ENCODE measurements at regions not wholly inside any gene's neighbourhood (a gene's known extent, or its start where the extent isn't known, plus 50 kb on each side); places are given as distances from the start of the nearest gene placed in this dataset.

DNA sequence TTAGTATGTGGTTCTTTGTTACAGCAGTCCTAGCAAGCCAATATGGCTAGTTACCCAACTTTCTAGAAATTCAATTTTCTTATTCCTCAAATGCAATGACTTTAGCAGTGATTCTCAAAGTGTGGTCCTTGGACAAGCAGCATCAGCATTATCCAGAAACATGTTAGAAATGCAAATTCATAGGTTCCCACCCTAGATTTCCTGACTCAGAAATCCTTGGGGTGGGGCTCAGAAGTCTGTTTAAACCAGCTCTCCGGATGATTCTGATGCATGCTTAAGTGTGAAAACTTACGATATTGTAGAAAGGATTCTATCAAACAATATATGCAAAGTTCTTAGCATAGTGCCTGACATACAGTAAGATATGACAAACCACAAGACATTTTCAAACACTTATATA lies 757.1 kb downstream of the DHX35 start:
- Histone ChIP-seq H3K9me2 (ENCODE audit: insufficient read depth) (no peaks in the 10 kb centered on the region), H3K4me1 (replicated peaks; ENCODE audit: insufficient read depth) (no peaks in the 10 kb centered on the region), H3K4me2 (no peak overlapping the region), H3K4me3 (no peak overlapping the region), H4K20me1 (ENCODE audit: insufficient read depth) (no peaks in the 10 kb centered on the region), H3K27ac (no peak overlapping the region), H3K79me2 (ENCODE audit: low read depth) (no peaks in the 10 kb centered on the region), H3K9me3 (ENCODE audit: insufficient read depth, low read depth) (no peaks in the 10 kb centered on the region), H2AFZ (no peak overlapping the region), H3K36me3 (ENCODE audit: low read depth) (no peaks in the 10 kb centered on the region), H3K27me3 (ENCODE audit: insufficient read depth, low read depth) (peaks cover 3% of the 10 kb centered on the region; the same call in 1 of the 2 replicates), H3F3A (ENCODE audit: insufficient read depth, low read depth) (no peaks in the 10 kb centered on the region)
- no peak for DNase-seq
- no peak for TF ChIP-seq EZH2 (IDR thresholded peaks at IDR 0.05; ENCODE audit: low read depth)
- TF ChIP-seq, protein P1, sequence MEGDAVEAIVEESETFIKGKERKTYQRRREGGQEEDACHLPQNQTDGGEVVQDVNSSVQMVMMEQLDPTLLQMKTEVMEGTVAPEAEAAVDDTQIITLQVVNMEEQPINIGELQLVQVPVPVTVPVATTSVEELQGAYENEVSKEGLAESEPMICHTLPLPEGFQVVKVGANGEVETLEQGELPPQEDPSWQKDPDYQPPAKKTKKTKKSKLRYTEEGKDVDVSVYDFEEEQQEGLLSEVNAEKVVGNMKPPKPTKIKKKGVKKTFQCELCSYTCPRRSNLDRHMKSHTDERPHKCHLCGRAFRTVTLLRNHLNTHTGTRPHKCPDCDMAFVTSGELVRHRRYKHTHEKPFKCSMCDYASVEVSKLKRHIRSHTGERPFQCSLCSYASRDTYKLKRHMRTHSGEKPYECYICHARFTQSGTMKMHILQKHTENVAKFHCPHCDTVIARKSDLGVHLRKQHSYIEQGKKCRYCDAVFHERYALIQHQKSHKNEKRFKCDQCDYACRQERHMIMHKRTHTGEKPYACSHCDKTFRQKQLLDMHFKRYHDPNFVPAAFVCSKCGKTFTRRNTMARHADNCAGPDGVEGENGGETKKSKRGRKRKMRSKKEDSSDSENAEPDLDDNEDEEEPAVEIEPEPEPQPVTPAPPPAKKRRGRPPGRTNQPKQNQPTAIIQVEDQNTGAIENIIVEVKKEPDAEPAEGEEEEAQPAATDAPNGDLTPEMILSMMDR (conservative IDR thresholded peaks at IDR 0.05), result no peak
- ChIA-PET CTCF (no interaction called here), POLR2A (ENCODE audit: unreplicated experiment) (no interaction called here)
- intact Hi-C loops (cut with micrococcal nuclease; ENCODE audit: unreplicated experiment), result no loop called here
- no TSS peak for BruUV-seq (replicated peaks)

- no peak overlapping the region for H3K4me3 ChIP-seq
Observed at GRCh38 chr20:39717936-39718335, 755.8 kb downstream of the DHX35 start.

DNA sequence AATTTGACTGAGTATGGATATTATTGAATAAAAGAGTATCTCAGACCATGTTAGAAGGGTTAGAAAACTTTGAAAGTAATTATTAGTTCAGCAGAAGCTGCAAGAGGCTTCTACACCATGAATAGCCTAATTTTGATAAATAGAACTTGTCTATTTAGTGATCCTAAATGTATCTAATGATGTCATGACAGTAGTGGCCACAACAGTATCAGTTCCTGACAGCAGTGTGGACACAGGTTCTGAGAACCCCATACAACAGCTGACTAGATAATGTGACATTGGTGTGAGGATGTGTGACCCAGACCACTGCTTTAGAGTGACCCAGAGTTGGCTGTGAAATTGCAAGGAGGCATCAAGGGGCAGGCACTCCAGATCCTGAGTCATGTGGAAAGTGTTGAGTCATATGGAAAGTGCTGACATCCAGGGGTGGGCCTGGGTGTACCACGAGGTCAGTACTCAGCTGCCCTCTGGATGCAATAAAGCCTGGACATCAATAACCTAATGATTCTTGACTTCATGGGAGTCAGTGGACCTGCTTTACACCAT lies 754.7 kb downstream of the DHX35 start:
- CTCF ChIA-PET, result no interaction called here
- TF ChIP-seq EZH2 (IDR thresholded peaks at IDR 0.05; ENCODE audit: low read depth), result no peak
- TF ChIP-seq, protein P1 (conservative IDR thresholded peaks at IDR 0.05), result no peak
- POLR2A ChIA-PET (ENCODE audit: unreplicated experiment), result no interaction called here
- no peak for DNase-seq
- no peaks in the 10 kb centered on the region for H3K4me1 ChIP-seq (replicated peaks; ENCODE audit: insufficient read depth)
- intact Hi-C loops (cut with micrococcal nuclease; ENCODE audit: unreplicated experiment), result no loop called here
- H3F3A ChIP-seq (ENCODE audit: insufficient read depth, low read depth), result no peaks in the 10 kb centered on the region
- H3K4me3 ChIP-seq, result no peak overlapping the region
- H3K9me3 ChIP-seq (ENCODE audit: insufficient read depth, low read depth), result no peaks in the 10 kb centered on the region
- no TSS peak for BruUV-seq (replicated peaks)
- H3K4me2 ChIP-seq, result no peak overlapping the region
- no peak overlapping the region for H3K27ac ChIP-seq
- H3K27me3 ChIP-seq (ENCODE audit: insufficient read depth, low read depth), result no peaks in the 10 kb centered on the region
- no peaks in the 10 kb centered on the region for H3K36me3 ChIP-seq (ENCODE audit: low read depth)
- no peaks in the 10 kb centered on the region for H3K9me2 ChIP-seq (ENCODE audit: insufficient read depth)
- no peak overlapping the region for H2AFZ ChIP-seq
- H3K79me2 ChIP-seq (ENCODE audit: low read depth), result no peaks in the 10 kb centered on the region
- H4K20me1 ChIP-seq (ENCODE audit: insufficient read depth), result no peaks in the 10 kb centered on the region

More at GRCh38 chr20:39717936-39718335, 755.8 kb downstream of the DHX35 start:
- H2AFZ ChIP-seq, result no peak overlapping the region
- TF ChIP-seq EZH2 (IDR thresholded peaks at IDR 0.05; ENCODE audit: low read depth), result no peak
- TF ChIP-seq, protein P1 (conservative IDR thresholded peaks at IDR 0.05), result no peak
- H3K27me3 ChIP-seq (ENCODE audit: insufficient read depth, low read depth), result peaks cover 3% of the 10 kb centered on the region; the same call in 1 of the 2 replicates
- no peaks in the 10 kb centered on the region for H3F3A ChIP-seq (ENCODE audit: insufficient read depth, low read depth)
- H3K9me3 ChIP-seq (ENCODE audit: insufficient read depth, low read depth), result no peaks in the 10 kb centered on the region
- no peaks in the 10 kb centered on the region for H3K36me3 ChIP-seq (ENCODE audit: low read depth)
- no peak overlapping the region for H3K4me2 ChIP-seq
- H3K79me2 ChIP-seq (ENCODE audit: low read depth), result no peaks in the 10 kb centered on the region
- no peaks in the 10 kb centered on the region for H4K20me1 ChIP-seq (ENCODE audit: insufficient read depth)
- no peaks in the 10 kb centered on the region for H3K9me2 ChIP-seq (ENCODE audit: insufficient read depth)
- H3K4me1 ChIP-seq (replicated peaks; ENCODE audit: insufficient read depth), result no peaks in the 10 kb centered on the region
- ChIA-PET POLR2A (ENCODE audit: unreplicated experiment) (no interaction called here), CTCF (no interaction called here)
- BruUV-seq (replicated peaks), result no TSS peak
- intact Hi-C loops (cut with micrococcal nuclease; ENCODE audit: unreplicated experiment), result no loop called here
- no peak overlapping the region for H3K27ac ChIP-seq
- DNase-seq, result no peak
